CD14-positive monocyte (primary cell): ENCODE measurements at regions not wholly inside any gene's neighbourhood (a gene's known extent, or its start where the extent isn't known, plus 50 kb on each side); places are given as distances from the start of the nearest gene placed in this dataset.

Experiments
- DNase-seq, 3 donors: peaks; one replicate each; pipeline ENCODE4 v3.0.0-alpha.2; 2011 to 2022
- H2AFZ ChIP-seq: 2 replicates; pipeline ENCODE4 v1.6.0; 2012; ENCODE audit warnings: mild to moderate bottlenecking, low read depth, low read length, inconsistent platforms; ENCODE audit not compliant: insufficient read depth, poor library complexity, severe bottlenecking
- H3K27ac ChIP-seq, 2 donors: 1 replicate in 1 of 2; 2 replicates in 1 of 2; pipeline ENCODE4 v1.5.1; 2012 to 2013; ENCODE audit warnings: low read length in 2 of 2, control low read depth in 1 of 2, inconsistent platforms in 1 of 2, low read depth in 1 of 2, mild to moderate bottlenecking in 1 of 2
- H3K27me3 ChIP-seq, 2 donors: one replicate each; pipeline versions ENCODE4 v1.6.0 to v1.6.1; 2011 to 2013; ENCODE audit warnings: low read length in 2 of 2; ENCODE audit not compliant: control insufficient read depth in 2 of 2, insufficient read depth in 2 of 2
- H3K36me3 ChIP-seq, 2 donors: replicated peaks in 1 of 2; 1 replicate in 1 of 2; 2 replicates in 1 of 2; pipeline versions ENCODE4 v1.5.1 to v1.6.1; 2012 to 2013; ENCODE audit warnings: low read length in 2 of 2, control low read depth in 1 of 2, inconsistent platforms in 1 of 2, mild to moderate bottlenecking in 1 of 2; ENCODE audit not compliant: insufficient read depth in 2 of 2, control insufficient read depth in 1 of 2
- H3K4me1 ChIP-seq, 2 donors: 1 replicate in 1 of 2; 2 replicates in 1 of 2; pipeline versions ENCODE4 v1.5.1 to v1.6.1; 2012 to 2013; ENCODE audit warnings: low read length in 2 of 2, control low read depth in 1 of 2, inconsistent platforms in 1 of 2, mild to moderate bottlenecking in 1 of 2, moderate library complexity in 1 of 2; ENCODE audit not compliant: insufficient read depth in 2 of 2, control insufficient read depth in 1 of 2
- H3K4me2 ChIP-seq: replicated peaks from 2 replicates; pipeline ENCODE3; 2012; ENCODE audit warnings: low read length, moderate library complexity, mild to moderate bottlenecking; ENCODE audit not compliant: poor library complexity, severe bottlenecking; ENCODE audit errors: extremely low read depth
- H3K4me3 ChIP-seq, 3 experiments: fragments of 200-600 bp in 1 of 3; sonication (generic) in 1 of 3; replicated peaks in 1 of 3; 1 replicate in 2 of 3; 2 replicates in 1 of 3; pipeline ENCODE4 v1.5.1; 2011 to 2013; ENCODE audit warnings: low read length in 3 of 3, mild to moderate bottlenecking in 3 of 3, control low read depth in 2 of 3, low read depth in 2 of 3, inconsistent platforms in 1 of 3, moderate library complexity in 1 of 3
- H3K79me2 ChIP-seq: 2 replicates; pipeline ENCODE4 v1.6.0; 2012; ENCODE audit warnings: mild to moderate bottlenecking, control low read depth, inconsistent platforms, low read length, moderate library complexity; ENCODE audit not compliant: insufficient read depth
- H3K9ac ChIP-seq: 2 replicates; pipeline ENCODE4 v1.6.0; 2017; ENCODE audit warnings: low read length, mild to moderate bottlenecking; ENCODE audit not compliant: insufficient read depth, poor library complexity, severe bottlenecking
- H3K9me3 ChIP-seq, 2 donors: replicated peaks in 1 of 2; 1 replicate in 1 of 2; 2 replicates in 1 of 2; pipeline versions ENCODE4 v1.5.1 to v1.6.1; 2012 to 2013; ENCODE audit warnings: low read length in 2 of 2, control low read depth in 1 of 2; ENCODE audit not compliant: control insufficient read depth in 1 of 2, insufficient read depth in 1 of 2
- H4K20me1 ChIP-seq: 2 replicates; pipeline ENCODE4 v1.6.0; 2012; ENCODE audit warnings: mild to moderate bottlenecking, low read length, control low read depth, moderate library complexity; ENCODE audit not compliant: insufficient read depth
- H3K27ac Mint-ChIP-seq, 7 donors: one replicate each; pipeline ENCODE4 v1.8.0; 2020; ENCODE audit warnings: mild to moderate bottlenecking in 7 of 7, mixed read lengths in 7 of 7, moderate library complexity in 6 of 7, inconsistent platforms in 2 of 7
- H3K27me3 Mint-ChIP-seq, 3 donors: one replicate each; pipeline ENCODE4 v1.8.0; 2021 to 2022; ENCODE audit warnings: low read depth in 3 of 3, mild to moderate bottlenecking in 3 of 3, mixed read lengths in 3 of 3, moderate library complexity in 3 of 3, inconsistent platforms in 1 of 3
- H3K36me3 Mint-ChIP-seq, 2 donors: one replicate each; pipeline ENCODE4 v1.8.0; 2020; ENCODE audit warnings: mixed read lengths in 2 of 2, inconsistent platforms in 1 of 2, mild to moderate bottlenecking in 1 of 2
- H3K4me1 Mint-ChIP-seq: one replicate; pipeline ENCODE4 v1.8.0; 2020; ENCODE audit warnings: mild to moderate bottlenecking, mixed read lengths
- H3K4me3 Mint-ChIP-seq, 2 donors: one replicate each; pipeline ENCODE4 v1.8.0; 2020; ENCODE audit warnings: mild to moderate bottlenecking in 2 of 2, mixed read lengths in 2 of 2, moderate library complexity in 1 of 2
- H3K9me3 Mint-ChIP-seq, 7 donors: one replicate each; pipeline ENCODE4 v1.8.0; 2020 to 2022; ENCODE audit warnings: mixed read lengths in 7 of 7, mild to moderate bottlenecking in 6 of 7, moderate library complexity in 6 of 7, inconsistent platforms in 2 of 7
- WGBS: methylation state at CpG from one replicate; pipeline ENCODE4 v1.1.5; 2013; ENCODE audit warnings: missing lambda C conversion rate; ENCODE audit not compliant: insufficient coverage; 5-methylcytosine and 5-hydroxymethylcytosine counted together
- intact Hi-C, 2 donors: fragments of 100-400 bp; cut with micrococcal nuclease; formaldehyde crosslinking; loops; one replicate each; pipeline versions ENCODE4 v1.15.0 to v1.15.1; 2023
- TF ChIP-seq, protein P1 (sequence below): fragments of 200-600 bp; IDR thresholded peaks from one replicate; pipeline ENCODE4 v1.8.0; 2022; ENCODE audit warnings: antibody characterized with exemption, mild to moderate bottlenecking

GRCh38 chr6:22020299-22021003, 276.4 kb downstream of the PRL start:
- Mint-ChIP-seq H3K9me3 (peaks cover 0 to 9% (median 3%) of the 10 kb centered on the region in 7 donors), H3K4me1 (peaks cover 18% of the 10 kb centered on the region), H3K4me3 (no peak overlapping the region), H3K36me3 (peaks cover 0 to 4% of the 10 kb centered on the region in 2 donors), H3K27ac (no peak overlapping the region), H3K27me3 (no peaks in the 10 kb centered on the region)
- H3K27me3 ChIP-seq = no peaks in the 10 kb centered on the region
- WGBS = 17% methylated on average over 4 of the region's 5 CpGs
- H2AFZ ChIP-seq = peak overlapping the region; percentile 50
- no peaks in the 10 kb centered on the region for H4K20me1 ChIP-seq
- H3K4me3 ChIP-seq = no peak overlapping the region
- no peak overlapping the region for H3K9ac ChIP-seq
- no peak for DNase-seq
- peak overlapping the region; percentile 20 for H3K4me2 ChIP-seq
- no peaks in the 10 kb centered on the region for H3K79me2 ChIP-seq
- H3K36me3 ChIP-seq = no peaks in the 10 kb centered on the region
- intact Hi-C loops = no loop called here
- H3K27ac ChIP-seq = peak overlapping the region in 1 of 2 donors; percentile 29
- TF ChIP-seq, protein P1, sequence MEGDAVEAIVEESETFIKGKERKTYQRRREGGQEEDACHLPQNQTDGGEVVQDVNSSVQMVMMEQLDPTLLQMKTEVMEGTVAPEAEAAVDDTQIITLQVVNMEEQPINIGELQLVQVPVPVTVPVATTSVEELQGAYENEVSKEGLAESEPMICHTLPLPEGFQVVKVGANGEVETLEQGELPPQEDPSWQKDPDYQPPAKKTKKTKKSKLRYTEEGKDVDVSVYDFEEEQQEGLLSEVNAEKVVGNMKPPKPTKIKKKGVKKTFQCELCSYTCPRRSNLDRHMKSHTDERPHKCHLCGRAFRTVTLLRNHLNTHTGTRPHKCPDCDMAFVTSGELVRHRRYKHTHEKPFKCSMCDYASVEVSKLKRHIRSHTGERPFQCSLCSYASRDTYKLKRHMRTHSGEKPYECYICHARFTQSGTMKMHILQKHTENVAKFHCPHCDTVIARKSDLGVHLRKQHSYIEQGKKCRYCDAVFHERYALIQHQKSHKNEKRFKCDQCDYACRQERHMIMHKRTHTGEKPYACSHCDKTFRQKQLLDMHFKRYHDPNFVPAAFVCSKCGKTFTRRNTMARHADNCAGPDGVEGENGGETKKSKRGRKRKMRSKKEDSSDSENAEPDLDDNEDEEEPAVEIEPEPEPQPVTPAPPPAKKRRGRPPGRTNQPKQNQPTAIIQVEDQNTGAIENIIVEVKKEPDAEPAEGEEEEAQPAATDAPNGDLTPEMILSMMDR = no peak
- peaks cover 33 to 34% of the 10 kb centered on the region in 2 donors for H3K4me1 ChIP-seq
- H3K9me3 ChIP-seq = peaks cover 4 to 5% of the 10 kb centered on the region in 2 donors

- TF ChIP-seq, protein P1 = no peak
- Mint-ChIP-seq H3K27ac (no peak overlapping the region), H3K4me3 (no peak overlapping the region), H3K36me3 (peaks cover 0 to 4% of the 10 kb centered on the region in 2 donors), H3K27me3 (no peaks in the 10 kb centered on the region), H3K4me1 (peaks cover 34% of the 10 kb centered on the region), H3K9me3 (peaks cover 0 to 9% (median 3%) of the 10 kb centered on the region in 7 donors)
- Histone ChIP-seq H3K27me3 (no peaks in the 10 kb centered on the region), H3K79me2 (no peaks in the 10 kb centered on the region), H3K4me3 (no peak overlapping the region), H3K9me3 (peaks cover 4 to 5% of the 10 kb centered on the region in 2 donors), H3K36me3 (no peaks in the 10 kb centered on the region), H4K20me1 (no peaks in the 10 kb centered on the region), H3K27ac (peak overlapping the region in 1 of 2 donors; percentile 17), H3K9ac (no peak overlapping the region), H3K4me2 (no peak overlapping the region), H2AFZ (no peak overlapping the region), H3K4me1 (peaks cover 47 to 48% of the 10 kb centered on the region in 2 donors)
- intact Hi-C loops = no loop called here
- DNase-seq = no peak
- WGBS = 100% methylated on average over 1 of the region's 1 CpG
These were observed 274.9 kb downstream of the PRL start for GRCh38 chr6:22021966-22022365.
